Keratinocyte (primary cell): ENCODE measurements at regions not wholly inside any gene's neighbourhood (a gene's known extent, or its start where the extent isn't known, plus 50 kb on each side); places are given as distances from the start of the nearest gene placed in this dataset.

ENCODE experiments used
- DNase-seq: peaks from one replicate; pipeline ENCODE4 v3.0.0-alpha.2; 2011; ENCODE audit warnings: low read depth, missing footprints, low spot score
- FAIRE-seq: peaks from 2 replicates; lab custom pipeline; 2011; peaks lifted over from hg19 to GRCh38; lab: Jason Lieb, UNC
- H2AFZ ChIP-seq: 2 replicates; pipeline ENCODE4 v1.6.0; 2012; ENCODE audit warnings: low read length, control low read depth, inconsistent platforms; ENCODE audit not compliant: control insufficient read depth
- H3K27ac ChIP-seq: 2 replicates; pipeline ENCODE4 v1.5.1; 2011; ENCODE audit warnings: low read length; ENCODE audit not compliant: control insufficient read depth, insufficient read depth
- H3K27me3 ChIP-seq: 3 replicates; pipeline ENCODE4 v1.6.0; 2011; ENCODE audit warnings: low read length; ENCODE audit not compliant: control insufficient read depth, insufficient read depth; ENCODE audit errors: extremely low read depth
- H3K36me3 ChIP-seq, 2 experiments: 2 replicates in 1 of 2; 3 replicates in 1 of 2; pipeline ENCODE4 v1.5.1; 2011; ENCODE audit warnings: low read length in 2 of 2, mild to moderate bottlenecking in 1 of 2; ENCODE audit not compliant: control insufficient read depth in 2 of 2, insufficient read depth in 2 of 2; ENCODE audit errors: extremely low read depth in 1 of 2
- H3K4me1 ChIP-seq: 3 replicates; pipeline ENCODE4 v1.5.1; 2011; ENCODE audit warnings: low read length; ENCODE audit not compliant: control insufficient read depth, insufficient read depth; ENCODE audit errors: extremely low read depth
- H3K4me2 ChIP-seq: 3 replicates; pipeline ENCODE4 v1.6.0; 2011; ENCODE audit warnings: low read depth, low read length; ENCODE audit not compliant: control insufficient read depth, insufficient read depth; ENCODE audit errors: extremely low read depth
- H3K4me3 ChIP-seq, 3 experiments: fragments of 200-600 bp in 1 of 3; sonication (generic) in 1 of 3; 2 replicates in 2 of 3; 3 replicates in 1 of 3; pipeline ENCODE4 v1.5.1; 2011 to 2016; ENCODE audit warnings: low read length in 3 of 3, mild to moderate bottlenecking in 3 of 3, control low read depth in 2 of 3, inconsistent platforms in 1 of 3, low read depth in 1 of 3, mixed read lengths in 1 of 3, mixed run types in 1 of 3, moderate library complexity in 1 of 3; ENCODE audit not compliant: control insufficient read depth in 2 of 3, insufficient read depth in 2 of 3; ENCODE audit errors: extremely low read depth in 1 of 3
- H3K79me2 ChIP-seq: 2 replicates; pipeline ENCODE4 v1.6.0; 2012; ENCODE audit warnings: low read length; ENCODE audit not compliant: control insufficient read depth, insufficient read depth
- H3K9ac ChIP-seq: 3 replicates; pipeline ENCODE4 v1.6.0; 2011; ENCODE audit warnings: low read length; ENCODE audit not compliant: control insufficient read depth, insufficient read depth; ENCODE audit errors: extremely low read depth
- H3K9me1 ChIP-seq: 3 replicates; pipeline ENCODE4 v1.6.0; 2011; ENCODE audit warnings: low read length; ENCODE audit not compliant: control insufficient read depth, insufficient read depth; ENCODE audit errors: extremely low read depth
- H3K9me3 ChIP-seq: 2 replicates; pipeline ENCODE4 v1.5.1; 2012; ENCODE audit warnings: low read depth, low read length; ENCODE audit not compliant: control insufficient read depth
- H4K20me1 ChIP-seq: 3 replicates; pipeline ENCODE4 v1.6.0; 2011; ENCODE audit warnings: low read length; ENCODE audit not compliant: control insufficient read depth, insufficient read depth; ENCODE audit errors: extremely low read depth
- CTCF ChIP-seq, 3 experiments: IDR thresholded peaks in 1 of 3; conservative IDR thresholded peaks in 1 of 3; optimal IDR thresholded peaks in 1 of 3; 2 replicates in 2 of 3; 3 replicates in 1 of 3; pipeline versions ENCODE3 to v1.5.1; 2011; ENCODE audit warnings: low read length in 3 of 3, mild to moderate bottlenecking in 3 of 3, moderate library complexity in 2 of 3, control low read depth in 1 of 3, inconsistent platforms in 1 of 3; ENCODE audit not compliant: insufficient read depth in 2 of 3; ENCODE audit errors: extremely low read depth in 1 of 3
- EZH2 ChIP-seq: IDR thresholded peaks from one replicate; pipeline ENCODE4 v1.6.1; 2012; ENCODE audit warnings: inconsistent platforms, mild to moderate bottlenecking, low read length, moderate library complexity
- dilution Hi-C: fragments of 300-500 bp; cut with MboI; formaldehyde crosslinking; loops from one replicate; pipeline ENCODE4 v1.7.0; 2020; ENCODE audit warnings: low sequenced_read_pairs; ENCODE audit not compliant: extremely low pct_ligation_motif_present

DNA sequence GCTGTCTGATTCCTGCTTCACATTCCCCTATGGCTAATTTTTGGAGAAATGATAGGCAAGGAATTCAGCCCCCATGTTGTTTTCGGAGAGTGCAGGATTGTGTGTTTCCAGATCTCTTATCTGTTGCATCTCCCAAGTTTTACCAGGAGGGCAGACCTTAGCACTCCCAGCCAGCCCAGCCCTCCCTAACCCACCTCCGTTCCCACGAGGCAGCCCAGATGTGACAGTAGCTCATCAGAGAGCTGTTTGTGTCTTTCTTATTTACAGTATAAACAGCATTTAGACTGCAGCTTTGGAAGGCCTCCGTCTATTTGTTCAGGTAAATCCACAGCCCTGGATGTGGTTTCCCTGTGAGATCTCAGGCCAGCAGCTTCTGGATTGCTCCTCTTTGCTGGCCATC is 91.6 kb downstream of the THNSL2 start:
- dilution Hi-C loops: no loop called here
- H3K4me2 ChIP-seq: no peak overlapping the region
- FAIRE-seq (no peak), DNase-seq (no peak)
- peaks cover 5% of the 10 kb centered on the region for H3K4me1 ChIP-seq
- no peak overlapping the region for H2AFZ ChIP-seq
- H3K9ac ChIP-seq: no peak overlapping the region
- H3K36me3 ChIP-seq: no peaks in the 10 kb centered on the region
- no peaks in the 10 kb centered on the region for H3K79me2 ChIP-seq
- no peak overlapping the region for H3K27ac ChIP-seq
- peaks cover 14% of the 10 kb centered on the region for H3K27me3 ChIP-seq
- no peak for TF ChIP-seq CTCF (optimal IDR thresholded peaks at IDR 0.05 in 1 of 3, IDR thresholded peaks at IDR 0.05 in 1 of 3, conservative IDR thresholded peaks at IDR 0.05 in 1 of 3; ENCODE audit: extremely low read depth in 1 of 3, insufficient read depth in 2 of 3, low read length in 3 of 3)
- TF ChIP-seq EZH2: no peak
- H3K9me1 ChIP-seq: no peaks in the 10 kb centered on the region
- no peak overlapping the region for H3K4me3 ChIP-seq
- H3K9me3 ChIP-seq: no peaks in the 10 kb centered on the region
- H4K20me1 ChIP-seq: no peaks in the 10 kb centered on the region

- H3K4me3 ChIP-seq: no peak overlapping the region
- dilution Hi-C loops: no loop called here
- TF ChIP-seq CTCF (optimal IDR thresholded peaks at IDR 0.05 in 1 of 3, IDR thresholded peaks at IDR 0.05 in 1 of 3, conservative IDR thresholded peaks at IDR 0.05 in 1 of 3; ENCODE audit: extremely low read depth in 1 of 3, insufficient read depth in 2 of 3, low read length in 3 of 3): no peak
- no peak for TF ChIP-seq EZH2
- no peak overlapping the region for H3K27ac ChIP-seq
- H2AFZ ChIP-seq: no peak overlapping the region
- H3K36me3 ChIP-seq: no peaks in the 10 kb centered on the region
- FAIRE-seq (peak; percentile 66), DNase-seq (no peak)
- no peaks in the 10 kb centered on the region for H4K20me1 ChIP-seq
- H3K9me1 ChIP-seq: no peaks in the 10 kb centered on the region
- no peaks in the 10 kb centered on the region for H3K79me2 ChIP-seq
- H3K9ac ChIP-seq: no peak overlapping the region
- peaks cover 14% of the 10 kb centered on the region for H3K27me3 ChIP-seq
- peak overlapping the region; percentile 44 for H3K4me2 ChIP-seq
- H3K4me1 ChIP-seq: peaks cover 5% of the 10 kb centered on the region
- H3K9me3 ChIP-seq: no peaks in the 10 kb centered on the region
These were observed 88.1 kb downstream of the THNSL2 start for GRCh38 chr2:88258208-88258607.
